HCT116 (cell line): ENCODE measurements at regions not wholly inside any gene's neighbourhood (a gene's known extent, or its start where the extent isn't known, plus 50 kb on each side); places are given as distances from the start of the nearest gene placed in this dataset.
A peak's percentile ranks its signal among the peaks of the same experiment; 100 is the strongest.

Experiments used
- ATAC-seq: fragments of 200-7000 bp; cut with Tn5 transposase; 2 replicates; pipeline ENCODE4 v1.9.1; 2020; ENCODE audit warnings: mild to moderate bottlenecking, moderate library complexity
- BruUV-seq: library from RNA; stranded (reverse); fragments of 400-500 nt; replicated peaks from 2 replicates; lab custom pipeline; 2021; lab: Mats Ljungman, UMichigan
- CTCF ChIA-PET: fragments of 300-600 bp; sonication (Branson Sonifier 250); formaldehyde crosslinking; loops from one replicate; lab custom pipeline; 2021; ENCODE audit warnings: antibody characterized with exemption; lab: Charles Lee
- POLR2A ChIA-PET: fragments of 300-600, 350-600 bp; sonication (Branson Sonifier 250); formaldehyde crosslinking; loops from one replicate; lab custom pipeline; 2021; ENCODE audit warnings: antibody characterized with exemption; lab: Charles Lee
- RAD21 ChIA-PET, 2 experiments: fragments of 300-600 bp; sonication (Branson Sonifier 250); formaldehyde crosslinking; loops; one replicate each; lab custom pipeline; 2023; ENCODE audit warnings: low total read pairs in 2 of 2; ENCODE audit not compliant: uncharacterized antibody in 2 of 2, unreplicated experiment in 2 of 2, low non-redundant PET in 1 of 2; lab: Charles Lee
- DNase-seq: peaks from one replicate; pipeline ENCODE4 v3.0.0-alpha.2; 2010; ENCODE audit warnings: low read depth, low spot score
- H2AFZ ChIP-seq: fragments of 200-600 bp; shearing (Covaris generic), sonication (generic); 2 replicates; pipeline ENCODE4 v1.6.1; 2017; ENCODE audit warnings: low read depth, mixed run types, mixed read lengths, antibody characterized with exemption, low read length; ENCODE audit not compliant: poor library complexity, severe bottlenecking
- H3K27ac ChIP-seq: 2 replicates; pipeline ENCODE4 v1.5.1; 2012; ENCODE audit warnings: low read depth, low read length
- H3K27me3 ChIP-seq: fragments of 200-600 bp; sonication (generic); 2 replicates; pipeline ENCODE4 v1.6.1; 2016; ENCODE audit warnings: mixed run types, low read length, mixed read lengths; ENCODE audit not compliant: insufficient read depth
- H3K36me3 ChIP-seq, 2 experiments: fragments of 200-500 bp in 1 of 2; fragments of 200-600 bp in 1 of 2; sonication (Bioruptor generic) in 1 of 2; sonication (generic) in 1 of 2; 2 replicates each; pipeline versions ENCODE4 v1.5.1 to v1.6.1; 2014 to 2016; ENCODE audit warnings: low read length in 2 of 2, inconsistent platforms in 1 of 2, mixed read lengths in 1 of 2, mixed run types in 1 of 2; ENCODE audit not compliant: insufficient read depth in 2 of 2, control insufficient read depth in 1 of 2
- H3K4me1 ChIP-seq, 2 experiments: fragments of 200-600 bp in 1 of 2; sonication (generic) in 1 of 2; 2 replicates each; pipeline versions ENCODE4 v1.5.1 to v1.6.1; 2012 to 2017; ENCODE audit warnings: low read length in 2 of 2, inconsistent platforms in 1 of 2, mild to moderate bottlenecking in 1 of 2, mixed read lengths in 1 of 2, mixed run types in 1 of 2, moderate library complexity in 1 of 2; ENCODE audit not compliant: insufficient read depth in 2 of 2, control insufficient read depth in 1 of 2
- H3K4me2 ChIP-seq: fragments of 200-600 bp; sonication (generic); 2 replicates; pipeline ENCODE4 v1.6.1; 2017; ENCODE audit warnings: mixed run types, low read length, mixed read lengths
- H3K4me3 ChIP-seq, 2 experiments: fragments of 200-600 bp in 1 of 2; sonication (generic) in 1 of 2; replicated peaks in 1 of 2; 2 replicates each; pipeline ENCODE4 v1.5.1; 2011 to 2016; ENCODE audit warnings: low read length in 2 of 2, control low read depth in 1 of 2, low read depth in 1 of 2, mild to moderate bottlenecking in 1 of 2, mixed read lengths in 1 of 2, mixed run types in 1 of 2
- H3K79me2 ChIP-seq: fragments of 200-600 bp; sonication (generic); 2 replicates; pipeline ENCODE4 v1.6.1; 2017; ENCODE audit warnings: mild to moderate bottlenecking, mixed run types, low read length, moderate library complexity, mixed read lengths; ENCODE audit not compliant: insufficient read depth
- H3K9ac ChIP-seq: fragments of 200-600 bp; sonication (generic); 2 replicates; pipeline ENCODE4 v1.6.1; 2016; ENCODE audit warnings: low read length, mixed read lengths
- H3K9me2 ChIP-seq: fragments of 200-600 bp; sonication (generic), shearing (Covaris generic); 2 replicates; pipeline ENCODE4 v1.6.1; 2017; ENCODE audit warnings: mixed run types, mild to moderate bottlenecking, moderate library complexity; ENCODE audit not compliant: insufficient read depth
- H3K9me3 ChIP-seq, 2 experiments: fragments of 200-500 bp in 1 of 2; fragments of 200-600 bp in 1 of 2; sonication (Bioruptor generic) in 1 of 2; sonication (generic) in 1 of 2; 2 replicates each; pipeline ENCODE4 v1.6.1; 2014 to 2017; ENCODE audit warnings: low read length in 2 of 2, mixed read lengths in 2 of 2, inconsistent platforms in 1 of 2, low read depth in 1 of 2, mild to moderate bottlenecking in 1 of 2, mixed run types in 1 of 2, moderate library complexity in 1 of 2; ENCODE audit not compliant: control insufficient read depth in 1 of 2, insufficient read depth in 1 of 2
- H4K20me1 ChIP-seq: fragments of 200-600 bp; sonication (generic), shearing (Covaris generic); 2 replicates; pipeline ENCODE4 v1.6.1; 2017; ENCODE audit warnings: mixed run types, mild to moderate bottlenecking, moderate library complexity; ENCODE audit not compliant: insufficient read depth
- EGR1 ChIP-seq: IDR thresholded peaks from 2 replicates; pipeline ENCODE4 v1.6.1; 2012; ENCODE audit warnings: low read depth
- ELF1 ChIP-seq: IDR thresholded peaks from 2 replicates; pipeline ENCODE4 v1.6.1; 2012; ENCODE audit warnings: low read depth, borderline replicate concordance
- EZH2phosphoT487 ChIP-seq: fragments of 200-600 bp; IDR thresholded peaks from 2 replicates; pipeline ENCODE4 v1.6.1; 2018; ENCODE audit warnings: antibody characterized with exemption, borderline replicate concordance
- RAD21 ChIP-seq: IDR thresholded peaks from 2 replicates; pipeline ENCODE4 v1.6.1; 2012; ENCODE audit warnings: low read depth, mild to moderate bottlenecking
- REST ChIP-seq: IDR thresholded peaks from 2 replicates; pipeline ENCODE4 v1.6.1; 2012; ENCODE audit warnings: low read depth
- SRF ChIP-seq: IDR thresholded peaks from 2 replicates; pipeline ENCODE4 v1.6.1; 2012; ENCODE audit warnings: low read depth
- TCF7L2 ChIP-seq: IDR thresholded peaks from 2 replicates; pipeline ENCODE4 v1.7.0; 2011; ENCODE audit warnings: borderline replicate concordance, inconsistent platforms; ENCODE audit not compliant: insufficient read depth, insufficient read length; ENCODE audit errors: extremely low read depth
- intact Hi-C: fragments of 100-400 bp; cut with micrococcal nuclease; formaldehyde crosslinking; loops from 2 replicates; pipeline ENCODE4 v1.10.0; 2022
- TF ChIP-seq, protein P1 (sequence below): IDR thresholded peaks from 2 replicates; pipeline ENCODE4 v1.6.1; 2012

DNA sequence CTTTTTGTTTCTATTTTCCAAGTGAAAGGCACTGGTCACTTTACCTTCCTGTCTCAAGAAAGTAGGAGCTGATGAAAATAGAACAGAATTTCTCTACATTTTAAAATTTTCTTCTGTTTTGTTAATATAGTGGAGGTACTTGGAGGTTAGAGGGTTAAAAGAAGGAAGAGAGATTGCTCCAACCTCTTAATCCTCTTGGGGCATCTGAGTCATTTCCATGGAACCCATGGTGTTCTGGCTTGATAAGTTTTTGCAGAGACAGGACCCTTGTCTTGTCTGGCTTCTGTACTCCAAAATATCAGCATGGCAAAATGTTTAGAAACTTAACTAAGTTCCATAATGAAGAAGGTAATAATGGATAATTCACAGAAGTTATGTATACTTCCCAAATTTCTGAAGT lies 727.2 kb downstream of the C4orf33 start:
- no TSS peak for BruUV-seq
- TF ChIP-seq TCF7L2 (no peak), SRF (no peak), EGR1 (no peak), ELF1 (no peak), RAD21 (no peak), EZH2phosphoT487 (no peak), REST (no peak)
- TF ChIP-seq, protein P1, sequence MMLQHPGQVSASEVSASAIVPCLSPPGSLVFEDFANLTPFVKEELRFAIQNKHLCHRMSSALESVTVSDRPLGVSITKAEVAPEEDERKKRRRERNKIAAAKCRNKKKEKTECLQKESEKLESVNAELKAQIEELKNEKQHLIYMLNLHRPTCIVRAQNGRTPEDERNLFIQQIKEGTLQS = peak; percentile 6; the same call in 1 of the 2 replicates
- TF ChIP-seq, all 23 proteins: peak for 1
- H2AFZ ChIP-seq = no peak overlapping the region
- ATAC-seq (no peak), DNase-seq (no peak)
- peak overlapping the region; percentile 39 for H3K4me2 ChIP-seq
- ChIA-PET POLR2A (no interaction called here), RAD21 (no interaction called here), CTCF (no interaction called here)
- no peaks in the 10 kb centered on the region for H3K27me3 ChIP-seq
- intact Hi-C loops = no loop called here
- H3K4me3 ChIP-seq = no peak overlapping the region
- no peak overlapping the region for H3K9ac ChIP-seq
- no peaks in the 10 kb centered on the region for H3K79me2 ChIP-seq
- H3K9me3 ChIP-seq = no peaks in the 10 kb centered on the region
- no peak overlapping the region for H3K27ac ChIP-seq
- H3K4me1 ChIP-seq = peaks cover 7 to 16% of the 10 kb centered on the region in 2 experiments; a peak in 3 of 4 replicates
- H3K9me2 ChIP-seq = no peaks in the 10 kb centered on the region
- H4K20me1 ChIP-seq = no peaks in the 10 kb centered on the region
- no peaks in the 10 kb centered on the region for H3K36me3 ChIP-seq
